A549 (cell line): ENCODE measurements at regions not wholly inside any gene's neighbourhood (a gene's known extent, or its start where the extent isn't known, plus 50 kb on each side); places are given as distances from the start of the nearest gene placed in this dataset.

Experiments
- ATAC-seq, 2 experiments: fragments of 200-7000 bp in 1 of 2; fragments of >200 bp in 1 of 2; cut with Nextera tagmentation in 1 of 2; cut with Tn5 transposase in 1 of 2; 3 replicates each; pipeline versions ENCODE4 v1.8.0 to v1.9.1; 2018 to 2020; ENCODE audit warnings: mild to moderate bottlenecking in 1 of 2, moderate library complexity in 1 of 2
- CTCF ChIA-PET: fragments of 300-600 bp; sonication (Branson Sonifier 250); formaldehyde crosslinking; extraction: SDS; loops from one replicate; lab custom pipeline; 2021; ENCODE audit warnings: antibody characterized with exemption, inconsistent platforms; lab: Yijun Ruan, JAX
- POLR2A ChIA-PET: fragments of 350-600 bp; formaldehyde crosslinking; extraction: SDS; loops from one replicate; lab custom pipeline; 2021; ENCODE audit warnings: antibody characterized with exemption, inconsistent platforms; lab: Yijun Ruan, JAX
- DNase-seq, 2 experiments: peaks; one replicate each; pipeline versions ENCODE4 v3.0.0 to v3.0.0-alpha.2; 2011 to 2016; ENCODE audit warnings: low read depth in 1 of 2, low spot score in 1 of 2
- FAIRE-seq: peaks from 2 replicates; lab custom pipeline; 2011; peaks lifted over from hg19 to GRCh38; lab: Jason Lieb, UNC
- H3K27ac ChIP-seq, 2 experiments: fragments of >200 bp; sonication (Bioruptor Twin); formaldehyde crosslinking; 3 replicates each; pipeline ENCODE4 v1.5.1; 2016 to 2017
- H3K4me1 ChIP-seq: fragments of >200 bp; sonication (Bioruptor Twin); formaldehyde crosslinking; 3 replicates; pipeline ENCODE4 v1.6.1; 2016
- H3K4me2 ChIP-seq: fragments of >200 bp; sonication (Bioruptor Twin); formaldehyde crosslinking; 3 replicates; pipeline ENCODE4 v1.6.1; 2016
- H3K4me3 ChIP-seq: fragments of >200 bp; sonication (Bioruptor Twin); formaldehyde crosslinking; 3 replicates; pipeline ENCODE4 v1.5.1; 2016
- H3K9me3 ChIP-seq: fragments of >200 bp; sonication (Bioruptor Twin); formaldehyde crosslinking; 3 replicates; pipeline ENCODE4 v1.6.1; 2016
- BHLHE40 ChIP-seq: IDR thresholded peaks from 2 replicates; pipeline ENCODE4 v1.6.1; 2012; ENCODE audit warnings: low read depth, low read length, inconsistent platforms
- CBX2 ChIP-seq: fragments of 200-600 bp; sonication (generic); IDR thresholded peaks from 2 replicates; pipeline ENCODE4 v1.6.1; 2016; ENCODE audit warnings: low read depth, mild to moderate bottlenecking, borderline replicate concordance
- CBX8 ChIP-seq: fragments of 200-600 bp; sonication (generic); IDR thresholded peaks from 2 replicates; pipeline ENCODE4 v1.6.1; 2016
- CEBPB ChIP-seq, 2 experiments: fragments of >200 bp in 1 of 2; sonication (Bioruptor Twin) in 1 of 2; formaldehyde crosslinking in 1 of 2; IDR thresholded peaks; 2 replicates each; pipeline ENCODE4 v1.6.1; 2012 to 2016
- CHD2 ChIP-seq: fragments of 150-350 bp; IDR thresholded peaks from 2 replicates; pipeline ENCODE4 v1.6.1; 2014; ENCODE audit warnings: low read length; ENCODE audit not compliant: partially characterized antibody
- EHF ChIP-seq: fragments of 250-450 bp; sonication (Bioruptor Pico); IDR thresholded peaks from 2 replicates; pipeline ENCODE4 v1.5.0; 2020; ENCODE audit warnings: mild to moderate bottlenecking
- FOSL2 ChIP-seq, 2 experiments: fragments of 450-650 bp in 1 of 2; fragments of >200 bp in 1 of 2; sonication (Bioruptor Twin) in 1 of 2; formaldehyde crosslinking; IDR thresholded peaks; 2 replicates each; pipeline versions ENCODE4 v1.5.0 to v1.6.1; 2016 to 2020; ENCODE audit warnings: mild to moderate bottlenecking in 1 of 2, moderate library complexity in 1 of 2
- HDAC2 ChIP-seq: fragments of 200-600 bp; sonication (generic); IDR thresholded peaks from 2 replicates; pipeline ENCODE4 v1.6.1; 2016
- HEYL ChIP-seq: fragments of 250-450 bp; sonication (Bioruptor Pico); IDR thresholded peaks from 2 replicates; pipeline ENCODE4 v1.8.0; 2021; ENCODE audit warnings: mild to moderate bottlenecking, moderate library complexity
- HOXA7 ChIP-seq: fragments of 250-450 bp; sonication (Bioruptor Pico); IDR thresholded peaks from 2 replicates; pipeline ENCODE4 v1.5.0; 2020; ENCODE audit warnings: mild to moderate bottlenecking, moderate library complexity
- HOXB13 ChIP-seq: fragments of 250-450 bp; sonication (Bioruptor Pico); IDR thresholded peaks from 2 replicates; pipeline ENCODE4 v1.5.0; 2020; ENCODE audit warnings: low read depth, mild to moderate bottlenecking, moderate library complexity
- HOXB5 ChIP-seq: fragments of 250-450 bp; sonication (Bioruptor Pico); IDR thresholded peaks from 2 replicates; pipeline ENCODE4 v1.5.0; 2020; ENCODE audit warnings: mild to moderate bottlenecking, moderate library complexity
- JUNB ChIP-seq: fragments of >200 bp; sonication (Bioruptor Twin); formaldehyde crosslinking; IDR thresholded peaks from 2 replicates; pipeline ENCODE4 v1.6.1; 2016
- KDM5A ChIP-seq: fragments of 200-600 bp; sonication (generic); IDR thresholded peaks from 2 replicates; pipeline ENCODE4 v1.6.1; 2016; ENCODE audit warnings: antibody characterized with exemption, mild to moderate bottlenecking
- MAFK ChIP-seq: fragments of 450-650 bp; IDR thresholded peaks from 2 replicates; pipeline ENCODE4 v1.6.1; 2014; ENCODE audit not compliant: partially characterized antibody
- MAZ ChIP-seq: fragments of 150-350 bp; IDR thresholded peaks from 2 replicates; pipeline ENCODE4 v1.6.1; 2014; ENCODE audit warnings: antibody characterized with exemption, low read depth, low read length, borderline replicate concordance
- NFE2L2 ChIP-seq: fragments of 150-350 bp; conservative IDR thresholded peaks from 2 replicates; pipeline ENCODE4 v1.6.1; 2014; ENCODE audit warnings: low read length
- NPAS2 ChIP-seq: fragments of 250-450 bp; sonication (Bioruptor Pico); IDR thresholded peaks from 2 replicates; pipeline ENCODE4 v1.8.0; 2022; ENCODE audit warnings: mild to moderate bottlenecking, moderate library complexity, borderline replicate concordance
- PHF8 ChIP-seq: fragments of 200-600 bp; sonication (generic); IDR thresholded peaks from 2 replicates; pipeline ENCODE4 v1.6.1; 2016; ENCODE audit warnings: low read depth, mild to moderate bottlenecking, antibody characterized with exemption, moderate library complexity, borderline replicate concordance
- POLR2AphosphoS2 ChIP-seq: conservative IDR thresholded peaks from 2 replicates; pipeline ENCODE4 v1.6.1; 2012; ENCODE audit warnings: low read length, improper control_type of control experiment, inconsistent platforms
- RARB ChIP-seq: fragments of 250-450 bp; sonication (Bioruptor Pico); IDR thresholded peaks from 2 replicates; pipeline ENCODE4 v1.8.0; 2021; ENCODE audit warnings: mild to moderate bottlenecking, moderate library complexity
- RCOR1 ChIP-seq: fragments of 150-350 bp; IDR thresholded peaks from 2 replicates; pipeline ENCODE4 v1.6.1; 2014; ENCODE audit warnings: antibody characterized with exemption, low read length, low read depth
- RFX5 ChIP-seq: fragments of 450-650 bp; IDR thresholded peaks from 2 replicates; pipeline ENCODE4 v1.7.1; 2014; ENCODE audit warnings: antibody characterized with exemption, mild to moderate bottlenecking, moderate library complexity
- RNF2 ChIP-seq: fragments of 200-600 bp; sonication (generic); IDR thresholded peaks from 2 replicates; pipeline ENCODE4 v1.6.1; 2016; ENCODE audit warnings: low read depth, mild to moderate bottlenecking, antibody characterized with exemption, moderate library complexity, borderline replicate concordance
- SMC3 ChIP-seq: fragments of >200 bp; sonication (Bioruptor Twin); formaldehyde crosslinking; IDR thresholded peaks from 3 replicates; pipeline ENCODE4 v1.6.1; 2018; ENCODE audit warnings: inconsistent platforms
- SREBF2 ChIP-seq: fragments of 450-650 bp; IDR thresholded peaks from 2 replicates; pipeline ENCODE4 v1.6.1; 2014; ENCODE audit warnings: mild to moderate bottlenecking, moderate library complexity
- TFCP2L1 ChIP-seq: fragments of 250-450 bp; sonication (Bioruptor Pico); IDR thresholded peaks from 2 replicates; pipeline ENCODE4 v1.5.0; 2021; ENCODE audit warnings: mild to moderate bottlenecking
- ZC3H11A ChIP-seq: fragments of 450-650 bp; IDR thresholded peaks from 2 replicates; pipeline ENCODE4 v1.6.1; 2014; ENCODE audit warnings: antibody characterized with exemption, mild to moderate bottlenecking
- ZNF302 ChIP-seq: fragments of 250-450 bp; sonication (Bioruptor Pico); IDR thresholded peaks from 2 replicates; pipeline ENCODE4 v1.9.0; 2021; ENCODE audit warnings: inconsistent platforms, mild to moderate bottlenecking, moderate library complexity
- ZSCAN20 ChIP-seq: fragments of 250-450 bp; sonication (Bioruptor Pico); IDR thresholded peaks from 2 replicates; pipeline ENCODE4 v1.8.0; 2022; ENCODE audit warnings: mild to moderate bottlenecking, moderate library complexity
- WGBS: methylation state at CpG from one replicate; pipeline ENCODE4 v1.1.6; 2017; ENCODE audit errors: missing lambda C conversion rate; 5-methylcytosine and 5-hydroxymethylcytosine counted together
- TF ChIP-seq, protein P1 (sequence below): fragments of 250-450 bp; sonication (Bioruptor Pico); IDR thresholded peaks from 2 replicates; pipeline ENCODE4 v1.5.0; 2021; ENCODE audit warnings: mild to moderate bottlenecking, moderate library complexity, borderline replicate concordance
- TF ChIP-seq, protein P2 (sequence below): fragments of 200-600 bp; sonication (generic); IDR thresholded peaks from 2 replicates; pipeline ENCODE4 v1.6.1; 2016; ENCODE audit warnings: antibody characterized with exemption, mild to moderate bottlenecking, moderate library complexity
- TF ChIP-seq, protein P3 (sequence below): fragments of >200 bp; sonication (Bioruptor Twin); formaldehyde crosslinking; IDR thresholded peaks from 3 replicates; pipeline ENCODE4 v1.6.1; 2016
- TF ChIP-seq, protein P4 (sequence below): fragments of 250-450 bp; sonication (Bioruptor Pico); IDR thresholded peaks from 2 replicates; pipeline ENCODE4 v1.5.0; 2020; ENCODE audit warnings: low read depth, mild to moderate bottlenecking, moderate library complexity

DNA sequence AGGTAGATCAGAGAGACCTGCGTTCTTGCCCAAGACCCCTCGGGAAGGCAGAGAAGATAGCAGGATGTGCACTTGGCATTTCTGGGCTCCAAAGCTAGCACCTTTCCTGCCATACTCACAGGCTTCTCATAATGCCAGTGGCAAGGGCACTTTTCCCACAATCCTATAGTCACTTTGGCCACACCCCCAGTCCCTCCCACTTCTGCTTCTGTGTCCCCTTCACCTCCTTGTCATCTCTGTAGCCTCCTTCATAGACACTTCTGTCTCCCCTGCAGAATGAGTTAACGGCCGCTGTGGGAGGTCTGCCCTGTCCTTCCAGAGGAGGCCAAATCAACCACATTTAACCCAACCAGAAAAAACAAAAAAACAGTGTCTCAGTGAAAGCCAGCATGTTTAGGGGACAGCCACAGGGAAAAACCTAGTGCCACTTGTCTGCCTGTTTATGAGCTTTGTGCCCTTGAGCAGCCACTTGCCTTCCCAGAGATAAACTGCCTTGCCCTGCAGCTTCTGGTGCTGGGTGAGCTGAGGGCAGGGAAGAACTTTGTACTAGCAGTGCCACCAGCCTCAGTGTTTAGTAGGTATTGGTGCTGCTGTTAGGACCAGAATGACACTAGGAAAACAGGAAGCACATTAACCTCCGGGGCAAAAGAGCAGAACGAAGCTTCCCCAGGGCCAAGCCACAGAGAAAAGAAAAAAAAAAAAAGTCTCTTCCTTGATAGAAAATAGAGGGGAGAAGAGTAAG lies 193.0 kb upstream of the PWP1 start:
- 77% methylated on average over 6 of the region's 6 CpGs for WGBS
- FAIRE-seq: no peak

DNA sequence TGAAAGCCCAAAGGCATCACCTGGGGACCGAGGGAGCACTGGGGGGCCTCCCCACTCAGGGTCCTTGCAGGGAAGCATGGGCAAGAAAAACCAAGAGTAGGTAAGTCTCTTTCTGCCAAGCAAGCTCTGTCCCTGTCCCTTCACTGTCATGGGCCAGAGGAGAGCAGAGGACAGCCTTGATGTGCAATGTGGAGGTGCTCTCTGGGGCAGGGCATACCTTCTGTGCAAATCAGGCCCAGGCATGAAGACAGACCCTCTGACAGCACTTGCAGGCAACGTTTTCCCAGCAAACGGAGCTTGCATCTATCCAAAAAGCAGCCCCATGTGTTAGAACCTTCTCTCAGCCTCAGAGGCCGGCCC lies 192.5 kb upstream of the PWP1 start:
- H3K9me3 ChIP-seq: no peaks in the 10 kb centered on the region
- no peak overlapping the region for H3K4me3 ChIP-seq
- ChIA-PET CTCF (interaction anchor here (0.7 to 1.8 kb wide), 3 partner anchors 115 to 497 kb away, joined by 3 to 6 read pairs (median 5); no protein-coding TSS in a partner anchor), POLR2A (no interaction called here)
- WGBS: 73% methylated on average over 4 of the region's 4 CpGs
- no peak for DNase-seq
- FAIRE-seq: no peak
- H3K4me1 ChIP-seq: peaks cover 26% of the 10 kb centered on the region; the same call in 2 of the 3 replicates
- TF ChIP-seq NFE2L2: no peak
- no peak for TF ChIP-seq RARB (CRISPR knock-in tag)
- no peak for TF ChIP-seq POLR2AphosphoS2
- TF ChIP-seq RFX5: no peak
- TF ChIP-seq HOXB13 (CRISPR knock-in tag): no peak
- no peak for TF ChIP-seq EHF (CRISPR knock-in tag)
- no peak for TF ChIP-seq CEBPB (IDR thresholded peaks at IDR 0.05)
- TF ChIP-seq, protein P1, sequence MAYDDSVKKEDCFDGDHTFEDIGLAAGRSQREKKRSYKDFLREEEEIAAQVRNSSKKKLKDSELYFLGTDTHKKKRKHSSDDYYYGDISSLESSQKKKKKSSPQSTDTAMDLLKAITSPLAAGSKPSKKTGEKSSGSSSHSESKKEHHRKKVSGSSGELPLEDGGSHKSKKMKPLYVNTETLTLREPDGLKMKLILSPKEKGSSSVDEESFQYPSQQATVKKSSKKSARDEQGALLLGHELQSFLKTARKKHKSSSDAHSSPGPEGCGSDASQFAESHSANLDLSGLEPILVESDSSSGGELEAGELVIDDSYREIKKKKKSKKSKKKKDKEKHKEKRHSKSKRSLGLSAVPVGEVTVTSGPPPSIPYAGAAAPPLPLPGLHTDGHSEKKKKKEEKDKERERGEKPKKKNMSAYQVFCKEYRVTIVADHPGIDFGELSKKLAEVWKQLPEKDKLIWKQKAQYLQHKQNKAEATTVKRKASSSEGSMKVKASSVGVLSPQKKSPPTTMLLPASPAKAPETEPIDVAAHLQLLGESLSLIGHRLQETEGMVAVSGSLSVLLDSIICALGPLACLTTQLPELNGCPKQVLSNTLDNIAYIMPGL (CRISPR knock-in tag): no peak
- TF ChIP-seq, protein P2, sequence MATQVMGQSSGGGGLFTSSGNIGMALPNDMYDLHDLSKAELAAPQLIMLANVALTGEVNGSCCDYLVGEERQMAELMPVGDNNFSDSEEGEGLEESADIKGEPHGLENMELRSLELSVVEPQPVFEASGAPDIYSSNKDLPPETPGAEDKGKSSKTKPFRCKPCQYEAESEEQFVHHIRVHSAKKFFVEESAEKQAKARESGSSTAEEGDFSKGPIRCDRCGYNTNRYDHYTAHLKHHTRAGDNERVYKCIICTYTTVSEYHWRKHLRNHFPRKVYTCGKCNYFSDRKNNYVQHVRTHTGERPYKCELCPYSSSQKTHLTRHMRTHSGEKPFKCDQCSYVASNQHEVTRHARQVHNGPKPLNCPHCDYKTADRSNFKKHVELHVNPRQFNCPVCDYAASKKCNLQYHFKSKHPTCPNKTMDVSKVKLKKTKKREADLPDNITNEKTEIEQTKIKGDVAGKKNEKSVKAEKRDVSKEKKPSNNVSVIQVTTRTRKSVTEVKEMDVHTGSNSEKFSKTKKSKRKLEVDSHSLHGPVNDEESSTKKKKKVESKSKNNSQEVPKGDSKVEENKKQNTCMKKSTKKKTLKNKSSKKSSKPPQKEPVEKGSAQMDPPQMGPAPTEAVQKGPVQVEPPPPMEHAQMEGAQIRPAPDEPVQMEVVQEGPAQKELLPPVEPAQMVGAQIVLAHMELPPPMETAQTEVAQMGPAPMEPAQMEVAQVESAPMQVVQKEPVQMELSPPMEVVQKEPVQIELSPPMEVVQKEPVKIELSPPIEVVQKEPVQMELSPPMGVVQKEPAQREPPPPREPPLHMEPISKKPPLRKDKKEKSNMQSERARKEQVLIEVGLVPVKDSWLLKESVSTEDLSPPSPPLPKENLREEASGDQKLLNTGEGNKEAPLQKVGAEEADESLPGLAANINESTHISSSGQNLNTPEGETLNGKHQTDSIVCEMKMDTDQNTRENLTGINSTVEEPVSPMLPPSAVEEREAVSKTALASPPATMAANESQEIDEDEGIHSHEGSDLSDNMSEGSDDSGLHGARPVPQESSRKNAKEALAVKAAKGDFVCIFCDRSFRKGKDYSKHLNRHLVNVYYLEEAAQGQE: no peak
- no peak for TF ChIP-seq RCOR1
- TF ChIP-seq MAFK: no peak
- no peak for TF ChIP-seq FOSL2 (IDR thresholded peaks at IDR 0.05)
- no peak for TF ChIP-seq FOSL2 (CRISPR knock-in tag; IDR thresholded peaks at IDR 0.05)
- no peak for TF ChIP-seq CHD2
- TF ChIP-seq, protein P3, sequence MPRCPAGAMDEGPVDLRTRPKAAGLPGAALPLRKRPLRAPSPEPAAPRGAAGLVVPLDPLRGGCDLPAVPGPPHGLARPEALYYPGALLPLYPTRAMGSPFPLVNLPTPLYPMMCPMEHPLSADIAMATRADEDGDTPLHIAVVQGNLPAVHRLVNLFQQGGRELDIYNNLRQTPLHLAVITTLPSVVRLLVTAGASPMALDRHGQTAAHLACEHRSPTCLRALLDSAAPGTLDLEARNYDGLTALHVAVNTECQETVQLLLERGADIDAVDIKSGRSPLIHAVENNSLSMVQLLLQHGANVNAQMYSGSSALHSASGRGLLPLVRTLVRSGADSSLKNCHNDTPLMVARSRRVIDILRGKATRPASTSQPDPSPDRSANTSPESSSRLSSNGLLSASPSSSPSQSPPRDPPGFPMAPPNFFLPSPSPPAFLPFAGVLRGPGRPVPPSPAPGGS: no peak
- no peak for TF ChIP-seq BHLHE40
- no peak for TF ChIP-seq MAZ
- no peak for TF ChIP-seq CBX2
- no peak for TF ChIP-seq ZC3H11A
- no peak for TF ChIP-seq HOXB5 (CRISPR knock-in tag)
- TF ChIP-seq, all 56 proteins: peak for 0
- H3K4me2 ChIP-seq: no peak overlapping the region
- H3K27ac ChIP-seq: no peak overlapping the region
- no peak; a peak in 1 of 6 replicates for ATAC-seq

More for the DNA sequence above, 193.0 kb upstream of the PWP1 start:
- Histone ChIP-seq H3K9me3 (no peaks in the 10 kb centered on the region), H3K4me1 (peaks cover 31% of the 10 kb centered on the region; the same call in 2 of the 3 replicates), H3K4me3 (no peak overlapping the region), H3K27ac (no peak overlapping the region), H3K4me2 (no peak overlapping the region)
- ChIA-PET CTCF (interaction anchor here (0.7 to 1.8 kb wide), 2 partner anchors 116 to 497 kb away, joined by 3 to 6 read pairs; no protein-coding TSS in a partner anchor), POLR2A (no interaction called here)
- TF ChIP-seq HDAC2 (no peak), CBX2 (no peak), NPAS2 (no peak), HOXB13 (CRISPR knock-in tag) (no peak), HEYL (no peak), CBX8 (no peak), ZSCAN20 (CRISPR knock-in tag) (no peak), TFCP2L1 (CRISPR knock-in tag) (no peak), KDM5A (no peak), RNF2 (no peak), SREBF2 (no peak), HOXA7 (CRISPR knock-in tag) (no peak), SMC3 (no peak), ZNF302 (CRISPR knock-in tag) (no peak), PHF8 (no peak), BHLHE40 (no peak), RCOR1 (no peak), CHD2 (no peak), JUNB (no peak)
- TF ChIP-seq, protein P4, sequence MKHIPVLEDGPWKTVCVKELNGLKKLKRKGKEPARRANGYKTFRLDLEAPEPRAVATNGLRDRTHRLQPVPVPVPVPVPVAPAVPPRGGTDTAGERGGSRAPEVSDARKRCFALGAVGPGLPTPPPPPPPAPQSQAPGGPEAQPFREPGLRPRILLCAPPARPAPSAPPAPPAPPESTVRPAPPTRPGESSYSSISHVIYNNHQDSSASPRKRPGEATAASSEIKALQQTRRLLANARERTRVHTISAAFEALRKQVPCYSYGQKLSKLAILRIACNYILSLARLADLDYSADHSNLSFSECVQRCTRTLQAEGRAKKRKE: no peak
- ATAC-seq (peak in 1 of 2 experiments; percentile 24; a peak in 1 of 6 replicates), DNase-seq (no peak)
